Thyroid gland (tissue), 4 donors: ENCODE measurements at regions not wholly inside any gene's neighbourhood (a gene's known extent, or its start where the extent isn't known, plus 50 kb on each side); places are given as distances from the start of the nearest gene placed in this dataset.

Experiments used
- POLR2A ChIP-seq, 2 donors: fragments of 450-650 bp; IDR thresholded peaks; one replicate each; pipeline ENCODE4 v1.6.1; 2017; ENCODE audit warnings: antibody characterized with exemption in 2 of 2, mild to moderate bottlenecking in 2 of 2, moderate library complexity in 1 of 2
- TF ChIP-seq, protein P1 (sequence below), 6 experiments: fragments of 200-600 bp in 3 of 6; fragments of 450-650 bp in 3 of 6; sonication (generic) in 3 of 6; IDR thresholded peaks; one replicate each; pipeline ENCODE4 v1.5.1; 2016 to 2019; ENCODE audit warnings: antibody characterized with exemption in 6 of 6, mild to moderate bottlenecking in 2 of 6, inconsistent platforms in 1 of 6, moderate library complexity in 1 of 6

DNA sequence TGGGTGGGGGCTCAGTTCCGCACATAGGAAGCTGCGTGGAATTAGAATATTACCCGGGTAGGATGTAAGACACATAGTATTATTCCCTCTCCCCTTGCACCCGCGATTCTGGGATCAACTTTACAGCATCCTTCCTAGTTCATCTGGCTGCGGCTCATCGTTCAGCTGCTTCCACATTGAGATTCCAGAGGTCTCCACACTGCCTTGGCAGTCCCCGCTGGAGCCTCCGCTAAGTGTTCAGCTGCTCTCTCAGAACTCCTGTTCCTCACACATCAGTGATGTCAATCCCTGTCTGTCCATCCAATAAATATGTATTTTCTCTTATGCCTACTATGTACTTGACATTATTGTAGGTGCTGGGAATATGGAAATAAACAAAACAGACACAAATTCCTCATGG is 135.6 kb upstream of the SYT6 start:
- no peak for TF ChIP-seq POLR2A (IDR thresholded peaks at IDR 0.05)
- TF ChIP-seq, protein P1, sequence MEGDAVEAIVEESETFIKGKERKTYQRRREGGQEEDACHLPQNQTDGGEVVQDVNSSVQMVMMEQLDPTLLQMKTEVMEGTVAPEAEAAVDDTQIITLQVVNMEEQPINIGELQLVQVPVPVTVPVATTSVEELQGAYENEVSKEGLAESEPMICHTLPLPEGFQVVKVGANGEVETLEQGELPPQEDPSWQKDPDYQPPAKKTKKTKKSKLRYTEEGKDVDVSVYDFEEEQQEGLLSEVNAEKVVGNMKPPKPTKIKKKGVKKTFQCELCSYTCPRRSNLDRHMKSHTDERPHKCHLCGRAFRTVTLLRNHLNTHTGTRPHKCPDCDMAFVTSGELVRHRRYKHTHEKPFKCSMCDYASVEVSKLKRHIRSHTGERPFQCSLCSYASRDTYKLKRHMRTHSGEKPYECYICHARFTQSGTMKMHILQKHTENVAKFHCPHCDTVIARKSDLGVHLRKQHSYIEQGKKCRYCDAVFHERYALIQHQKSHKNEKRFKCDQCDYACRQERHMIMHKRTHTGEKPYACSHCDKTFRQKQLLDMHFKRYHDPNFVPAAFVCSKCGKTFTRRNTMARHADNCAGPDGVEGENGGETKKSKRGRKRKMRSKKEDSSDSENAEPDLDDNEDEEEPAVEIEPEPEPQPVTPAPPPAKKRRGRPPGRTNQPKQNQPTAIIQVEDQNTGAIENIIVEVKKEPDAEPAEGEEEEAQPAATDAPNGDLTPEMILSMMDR (IDR thresholded peaks at IDR 0.05), result no peak
